ENCODE measurements at regions not wholly inside any gene's neighbourhood (a gene's known extent, or its start where the extent isn't known, plus 50 kb on each side); places are given as distances from the start of the nearest gene placed in this dataset.
A peak's percentile ranks its signal among the peaks of the same experiment; 100 is the strongest.
"Not testable (repeated sequence)": the region's sequence is repeated elsewhere in the genome, so short reads cannot be mapped to it uniquely, and the experiment has no call there.

GRCh38 chr7:119983468-119983867, 289.5 kb upstream of the KCND2 start:
- no peak overlapping the region for H3K4me3 ChIP-seq
- H3K27ac ChIP-seq, result no peak overlapping the region
- H3K4me1 ChIP-seq (replicated peaks in 1 of 2), result no peaks in the 10 kb centered on the region
- WGBS, 10 experiments, result 67 to 100% (median 97%) methylated on average over 1 to 4 of the region's 5 CpGs; no CpG with 5 or more reads in 4 of the 10 experiments
- ATAC-seq (replicated peaks in 6 of 8), result no peak
- in situ Hi-C loops (cut with MboI; ENCODE audit: low pct_unique_long_range_greater_than_20kb in 2 of 9, low sequenced_read_pairs in 9 of 9, unreplicated experiment in 9 of 9), result no loop called here

- 12 to 97% (median 85%) methylated on average over 1 to 3 of the region's 3 CpGs; no CpG with 5 or more reads in 1 of the 10 experiments for WGBS, 10 experiments
- ATAC-seq (replicated peaks in 6 of 8), result no peak
- in situ Hi-C loops (cut with MboI; ENCODE audit: low pct_unique_long_range_greater_than_20kb in 2 of 9, low sequenced_read_pairs in 9 of 9, unreplicated experiment in 9 of 9), result no loop called here
- no peak overlapping the region for H3K27ac ChIP-seq
- H3K4me1 ChIP-seq (replicated peaks in 1 of 2), result no peaks in the 10 kb centered on the region
- H3K4me3 ChIP-seq, result no peak overlapping the region
Measured at GRCh38 chr7:119984247-119984646, 288.7 kb upstream of the KCND2 start.

GRCh38 chr7:119988401-119988800, 284.6 kb upstream of the KCND2 start:
- H3K4me3 ChIP-seq, result no peak overlapping the region
- H3K27ac ChIP-seq, result no peak overlapping the region
- H3K4me1 ChIP-seq (replicated peaks in 1 of 2), result no peaks in the 10 kb centered on the region
- ATAC-seq (replicated peaks in 6 of 8), result no peak
- WGBS, 10 experiments, result 36 to 100% (median 89%) methylated on average over 1 of the region's 1 CpG; no CpG with 5 or more reads in 3 of the 10 experiments
- in situ Hi-C loops (cut with MboI; ENCODE audit: low pct_unique_long_range_greater_than_20kb in 2 of 9, low sequenced_read_pairs in 9 of 9, unreplicated experiment in 9 of 9), result no loop called here

GRCh38 chr7:119994928-119995327, 278.0 kb upstream of the KCND2 start:
- Histone ChIP-seq H3K27ac (no peak overlapping the region), H3K4me1 (replicated peaks in 1 of 2) (no peaks in the 10 kb centered on the region), H3K4me3 (no peak overlapping the region)
- WGBS, 10 experiments, result 8 to 96% (median 50%) methylated on average over 1 to 3 of the region's 3 CpGs; no CpG with 5 or more reads in 3 of the 10 experiments
- ATAC-seq (replicated peaks in 6 of 8), result no peak
- in situ Hi-C loops (cut with MboI; ENCODE audit: low pct_unique_long_range_greater_than_20kb in 2 of 9, low sequenced_read_pairs in 9 of 9, unreplicated experiment in 9 of 9), result no loop called here

- ATAC-seq (replicated peaks in 6 of 8), result peak in 2 of 8 experiments; percentile 19 to 77
- H3K4me1 ChIP-seq (replicated peaks in 1 of 2), result no peaks in the 10 kb centered on the region
- in situ Hi-C loops (cut with MboI; ENCODE audit: low pct_unique_long_range_greater_than_20kb in 2 of 9, low sequenced_read_pairs in 9 of 9, unreplicated experiment in 9 of 9), result no loop called here
- H3K4me3 ChIP-seq, result no peak overlapping the region
- no peak overlapping the region for H3K27ac ChIP-seq
- 0 to 80% (median 63%) methylated on average over 1 to 3 of the region's 3 CpGs for WGBS, 10 experiments
Measured at GRCh38 chr7:119996634-119997033, 276.3 kb upstream of the KCND2 start.

- WGBS, 10 experiments, result 24 to 100% (median 92%) methylated on average over 1 to 5 of the region's 5 CpGs; no CpG with 5 or more reads in 1 of the 10 experiments
- ATAC-seq (replicated peaks in 6 of 8), result no peak
- Histone ChIP-seq H3K4me1 (replicated peaks in 1 of 2) (no peaks in the 10 kb centered on the region), H3K4me3 (no peak overlapping the region), H3K27ac (no peak overlapping the region)
- in situ Hi-C loops (cut with MboI; ENCODE audit: low pct_unique_long_range_greater_than_20kb in 2 of 9, low sequenced_read_pairs in 9 of 9, unreplicated experiment in 9 of 9), result no loop called here
Measured at GRCh38 chr7:119999738-120000475, 273.1 kb upstream of the KCND2 start.

GRCh38 chr7:120005720-120006119, 267.3 kb upstream of the KCND2 start:
- Histone ChIP-seq H3K27ac (no peak overlapping the region), H3K4me3 (no peak overlapping the region), H3K4me1 (replicated peaks in 1 of 2) (no peaks in the 10 kb centered on the region)
- in situ Hi-C loops (cut with MboI; ENCODE audit: low pct_unique_long_range_greater_than_20kb in 2 of 9, low sequenced_read_pairs in 9 of 9, unreplicated experiment in 9 of 9), result no loop called here
- 21 to 100% (median 93%) methylated on average over 1 to 6 of the region's 6 CpGs; no CpG with 5 or more reads in 1 of the 10 experiments for WGBS, 10 experiments
- ATAC-seq (replicated peaks in 6 of 8), result no peak

GRCh38 chr7:120014301-120014700, 258.7 kb upstream of the KCND2 start:
- ATAC-seq (replicated peaks in 6 of 8); H3K27ac ChIP-seq; H3K4me3 ChIP-seq; in situ Hi-C loops (cut with MboI; ENCODE audit: low pct_unique_long_range_greater_than_20kb in 2 of 9, low sequenced_read_pairs in 9 of 9, unreplicated experiment in 9 of 9); H3K4me1 ChIP-seq (replicated peaks in 1 of 2): not testable (repeated sequence)
- WGBS, 10 experiments, result 29 to 100% (median 93%) methylated on average over 1 to 5 of the region's 5 CpGs; no CpG with 5 or more reads in 1 of the 10 experiments

- Histone ChIP-seq H3K4me1 (replicated peaks in 1 of 2) (peaks cover 4 to 7% of the 10 kb centered on the region in 2 donors), H3K4me3 (no peak overlapping the region), H3K27ac (no peak overlapping the region)
- WGBS, 10 experiments, result 11 to 88% (median 43%) methylated on average over 1 to 4 of the region's 4 CpGs; no CpG with 5 or more reads in 1 of the 10 experiments
- in situ Hi-C loops (cut with MboI; ENCODE audit: low pct_unique_long_range_greater_than_20kb in 2 of 9, low sequenced_read_pairs in 9 of 9, unreplicated experiment in 9 of 9), result no loop called here
- peak in 1 of 8 experiments; percentile 33 for ATAC-seq (replicated peaks in 6 of 8)
Measured at GRCh38 chr7:120014925-120015465, 258.0 kb upstream of the KCND2 start.

- ATAC-seq (replicated peaks in 6 of 8), result no peak
- 13 to 100% (median 75%) methylated on average over 1 of the region's 1 CpG; no CpG with 5 or more reads in 3 of the 10 experiments for WGBS, 10 experiments
- Histone ChIP-seq H3K27ac (no peak overlapping the region), H3K4me1 (replicated peaks in 1 of 2) (peaks cover 0 to 4% of the 10 kb centered on the region in 2 donors), H3K4me3 (no peak overlapping the region)
- in situ Hi-C loops (cut with MboI; ENCODE audit: low pct_unique_long_range_greater_than_20kb in 2 of 9, low sequenced_read_pairs in 9 of 9, unreplicated experiment in 9 of 9), result no loop called here
Measured at GRCh38 chr7:120021085-120021484, 251.9 kb upstream of the KCND2 start.

- WGBS, 10 experiments, result 44 to 97% (median 76%) methylated on average over 1 to 4 of the region's 4 CpGs
- Histone ChIP-seq H3K27ac (no peak overlapping the region), H3K4me3 (no peak overlapping the region), H3K4me1 (replicated peaks in 1 of 2) (no peaks in the 10 kb centered on the region)
- in situ Hi-C loops (cut with MboI; ENCODE audit: low pct_unique_long_range_greater_than_20kb in 2 of 9, low sequenced_read_pairs in 9 of 9, unreplicated experiment in 9 of 9), result no loop called here
- no peak for ATAC-seq (replicated peaks in 6 of 8)
Measured at GRCh38 chr7:120023494-120024167, 249.3 kb upstream of the KCND2 start.

- in situ Hi-C loops (cut with MboI; ENCODE audit: low pct_unique_long_range_greater_than_20kb in 2 of 9, low sequenced_read_pairs in 9 of 9, unreplicated experiment in 9 of 9), result no loop called here
- 6 to 100% (median 83%) methylated on average over 1 to 4 of the region's 4 CpGs for WGBS, 10 experiments
- H3K4me1 ChIP-seq (replicated peaks in 1 of 2), result no peaks in the 10 kb centered on the region
- no peak overlapping the region for H3K4me3 ChIP-seq
- H3K27ac ChIP-seq, result no peak overlapping the region
- peak in 1 of 8 experiments; percentile 34 for ATAC-seq (replicated peaks in 6 of 8)
Measured at GRCh38 chr7:120028636-120029035, 244.3 kb upstream of the KCND2 start.

- WGBS, 10 experiments, result 0 to 100% (median 57%) methylated on average over 1 of the region's 1 CpG; no CpG with 5 or more reads in 1 of the 10 experiments
- Histone ChIP-seq H3K27ac (no peak overlapping the region), H3K4me1 (replicated peaks in 1 of 2) (no peaks in the 10 kb centered on the region), H3K4me3 (no peak overlapping the region)
- in situ Hi-C loops (cut with MboI; ENCODE audit: low pct_unique_long_range_greater_than_20kb in 2 of 9, low sequenced_read_pairs in 9 of 9, unreplicated experiment in 9 of 9), result no loop called here
- ATAC-seq (replicated peaks in 6 of 8), result no peak
Measured at GRCh38 chr7:120030876-120031275, 242.1 kb upstream of the KCND2 start.
